ENCODE measurements at regions not wholly inside any gene's neighbourhood (a gene's known extent, or its start where the extent isn't known, plus 50 kb on each side); places are given as distances from the start of the nearest gene placed in this dataset.

DNA sequence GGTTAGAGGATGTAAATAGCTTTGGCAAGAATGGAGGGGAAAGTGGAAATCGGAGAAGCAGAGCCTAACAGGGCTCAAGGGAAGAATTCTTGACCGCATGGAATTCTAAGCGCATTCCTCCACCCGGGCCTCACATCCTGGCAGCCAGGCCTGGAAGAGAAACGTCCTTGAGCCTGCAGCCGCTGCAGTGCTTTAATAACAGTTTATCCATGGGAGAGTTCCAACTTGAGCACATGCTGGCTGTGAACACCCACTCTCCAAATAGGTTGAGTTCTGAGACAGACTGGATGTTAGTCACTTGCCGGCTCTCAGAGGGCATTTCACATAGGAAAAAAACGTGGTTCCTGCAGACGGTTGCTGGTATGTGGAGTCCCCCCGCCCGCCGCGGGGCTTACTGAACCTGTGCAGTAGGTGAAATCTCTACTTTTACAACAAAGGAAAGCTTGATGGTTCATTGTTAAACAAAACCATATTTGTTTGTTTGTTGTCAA, 61.4 kb upstream of the STEAP1B start:
- Mint-ChIP-seq H3K27ac (peak overlapping the region; percentile 27), H3K27me3 (no peaks in the 10 kb centered on the region), H3K9me3 (ENCODE audit: insufficient read depth) (no peaks in the 10 kb centered on the region), H3K4me3 (no peak overlapping the region), H3K4me1 (peaks cover 54% of the 10 kb centered on the region)
- H2AFZ ChIP-seq (ENCODE audit: insufficient read depth, low read depth, low read length, poor library complexity, severe bottlenecking): no peak overlapping the region
- DNase-seq (no peak), ATAC-seq (ENCODE audit: low read depth) (no peak)
- intact Hi-C loops (cut with micrococcal nuclease): loop anchor here (5.0 to 10.0 kb wide), 3 partner anchors 53 to 621 kb away; partner anchors contain the start of gene NUP42
- ChIA-PET CTCF (interaction anchor here (0.9 to 16.2 kb wide), 28 partner anchors 9 to 495 kb away, joined by 3 to 712 read pairs (median 6); partner anchors contain the start of genes IL6 and TOMM7), POLR2A (interaction anchor here (2.8 kb wide), 1 partner anchor 165 kb away, joined by 15 read pairs; the partner anchor contains the start of gene IL6)
- peaks cover 52 to 61% of the 10 kb centered on the region in 2 donors for H3K4me1 ChIP-seq (ENCODE audit: control insufficient read depth in 2 of 2, insufficient read depth in 2 of 2, low read length in 2 of 2)
- H3K4me2 ChIP-seq (replicated peaks; ENCODE audit: low read depth, low read length, poor library complexity, severe bottlenecking): no peak overlapping the region
- H3K79me2 ChIP-seq (ENCODE audit: control insufficient read depth, insufficient read depth, low read length): peaks cover 5% of the 10 kb centered on the region
- H3K27ac ChIP-seq (ENCODE audit: low read length in 2 of 2): no peak overlapping the region
- no peaks in the 10 kb centered on the region for H3K36me3 ChIP-seq (replicated peaks in 1 of 2; ENCODE audit: control extremely low read depth in 1 of 2, control insufficient read depth in 1 of 2, extremely low read depth in 1 of 2, insufficient read depth in 2 of 2, low read length in 1 of 2)
- 91% methylated on average over 8 of the region's 13 CpGs for WGBS (ENCODE audit: insufficient coverage)
- TF ChIP-seq CTCF (IDR thresholded peaks at IDR 0.05) (no peak), EZH2 (IDR thresholded peaks at IDR 0.05; ENCODE audit: borderline replicate concordance, insufficient read depth, low read depth, low read length, poor library complexity, severe bottlenecking) (no peak)
- H4K20me1 ChIP-seq (ENCODE audit: control insufficient read depth, insufficient read depth, low read length, poor library complexity, severe bottlenecking): no peaks in the 10 kb centered on the region
- H3K27me3 ChIP-seq (replicated peaks in 1 of 4; ENCODE audit: control extremely low read depth in 1 of 4, control insufficient read depth in 3 of 4, insufficient read depth in 4 of 4, low read length in 3 of 4): no peaks in the 10 kb centered on the region
- no peaks in the 10 kb centered on the region for H3K9me3 ChIP-seq (ENCODE audit: control extremely low read depth in 1 of 3, control insufficient read depth in 2 of 3, insufficient read depth in 1 of 3, low read length in 2 of 3)
- no peak overlapping the region for H3K9ac ChIP-seq (ENCODE audit: low read length)
- H3K4me3 ChIP-seq (ENCODE audit: control extremely low read depth in 1 of 5, extremely low read depth in 1 of 5, insufficient read depth in 1 of 5, low read depth in 2 of 5, low read length in 4 of 5): no peak overlapping the region

DNA sequence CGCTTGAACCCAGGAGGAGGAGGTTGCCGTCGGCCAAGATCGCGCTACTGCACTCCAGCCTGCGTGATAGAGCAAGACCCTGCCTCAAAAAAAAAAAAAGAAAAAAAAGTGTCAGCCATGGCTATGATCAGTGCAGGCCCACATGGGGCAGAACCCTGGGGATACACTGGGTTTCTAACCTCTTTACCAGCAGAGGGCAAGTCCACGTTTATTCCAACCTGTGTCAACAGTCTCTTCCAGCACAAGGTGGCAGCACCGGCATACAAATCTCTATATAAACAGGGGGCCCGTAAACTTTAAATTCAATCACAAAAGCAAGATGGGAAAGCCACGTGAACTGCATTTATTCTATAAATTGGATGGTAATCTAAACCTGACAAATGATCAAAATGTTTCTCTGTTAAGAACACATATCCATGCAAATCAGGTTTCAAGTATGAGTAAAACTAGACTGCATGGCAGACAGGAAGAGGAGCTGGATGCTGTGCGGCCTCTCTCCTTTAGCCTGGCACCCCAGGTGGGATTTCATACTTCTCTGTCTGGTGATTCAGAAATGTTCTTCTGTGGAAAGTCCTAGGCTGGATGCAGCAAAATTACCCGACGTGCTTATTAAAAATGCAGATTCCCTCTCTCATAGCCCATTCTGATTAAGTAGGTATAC, 60.0 kb upstream of the STEAP1B start:
- intact Hi-C loops (cut with micrococcal nuclease): loop anchor here (1.0 to 10.0 kb wide), 6 partner anchors 55 to 622 kb away; partner anchors contain the start of genes HYCC1 and NUP42
- TF ChIP-seq CTCF (IDR thresholded peaks at IDR 0.05) (peak; percentile 95), EZH2 (IDR thresholded peaks at IDR 0.05; ENCODE audit: borderline replicate concordance, insufficient read depth, low read depth, low read length, poor library complexity, severe bottlenecking) (no peak)
- Histone ChIP-seq H3K27ac (ENCODE audit: low read length in 2 of 2) (no peak overlapping the region), H3K4me1 (ENCODE audit: control insufficient read depth in 2 of 2, insufficient read depth in 2 of 2, low read length in 2 of 2) (peaks cover 39 to 47% of the 10 kb centered on the region in 2 donors), H3K4me3 (ENCODE audit: control extremely low read depth in 1 of 5, extremely low read depth in 1 of 5, insufficient read depth in 1 of 5, low read depth in 2 of 5, low read length in 4 of 5) (no peak overlapping the region), H3K4me2 (replicated peaks; ENCODE audit: low read depth, low read length, poor library complexity, severe bottlenecking) (peak overlapping the region; percentile 56), H3K27me3 (replicated peaks in 1 of 4; ENCODE audit: control extremely low read depth in 1 of 4, control insufficient read depth in 3 of 4, insufficient read depth in 4 of 4, low read length in 3 of 4) (no peaks in the 10 kb centered on the region), H3K9me3 (ENCODE audit: control extremely low read depth in 1 of 3, control insufficient read depth in 2 of 3, insufficient read depth in 1 of 3, low read length in 2 of 3) (no peaks in the 10 kb centered on the region), H2AFZ (ENCODE audit: insufficient read depth, low read depth, low read length, poor library complexity, severe bottlenecking) (no peak overlapping the region), H3K79me2 (ENCODE audit: control insufficient read depth, insufficient read depth, low read length) (no peaks in the 10 kb centered on the region), H3K36me3 (replicated peaks in 1 of 2; ENCODE audit: control extremely low read depth in 1 of 2, control insufficient read depth in 1 of 2, extremely low read depth in 1 of 2, insufficient read depth in 2 of 2, low read length in 1 of 2) (no peaks in the 10 kb centered on the region), H4K20me1 (ENCODE audit: control insufficient read depth, insufficient read depth, low read length, poor library complexity, severe bottlenecking) (no peaks in the 10 kb centered on the region), H3K9ac (ENCODE audit: low read length) (no peak overlapping the region)
- Mint-ChIP-seq H3K27ac (peak overlapping the region; percentile 26), H3K4me1 (peaks cover 41% of the 10 kb centered on the region), H3K27me3 (no peaks in the 10 kb centered on the region), H3K4me3 (peak overlapping the region; percentile 51), H3K9me3 (ENCODE audit: insufficient read depth) (no peaks in the 10 kb centered on the region)
- CTCF ChIA-PET: interaction anchor here (0.7 to 16.2 kb wide), 47 partner anchors 9 to 542 kb away, joined by 3 to 712 read pairs (median 4); partner anchors contain the start of genes IL6 and TOMM7
- POLR2A ChIA-PET: interaction anchor here (0.8 to 2.8 kb wide), 2 partner anchors 140 to 167 kb away, joined by 3 to 15 read pairs; partner anchors contain the start of gene IL6
- WGBS (ENCODE audit: insufficient coverage): 52% methylated on average over 8 of the region's 13 CpGs
- DNase-seq (peak; percentile 88), ATAC-seq (ENCODE audit: low read depth) (peak; percentile 90)

Data from B cell (primary cell).